Dermis blood vessel endothelial cell (primary cell): ENCODE measurements at regions not wholly inside any gene's neighbourhood (a gene's known extent, or its start where the extent isn't known, plus 50 kb on each side); places are given as distances from the start of the nearest gene placed in this dataset.
"Not testable (repeated sequence)": the region's sequence is repeated elsewhere in the genome, so short reads cannot be mapped to it uniquely, and the experiment has no call there.

Experiments
- DNase-seq: peaks from one replicate; pipeline ENCODE4 v3.0.0; 2010

GRCh38 chr4:123229286-123229685 lies 167.3 kb upstream of the SPRY1 start:
- no peak for DNase-seq

GRCh38 chr4:123230061-123230460 lies 166.5 kb upstream of the SPRY1 start:
- DNase-seq: no peak

GRCh38 chr4:123232439-123232838 lies 164.2 kb upstream of the SPRY1 start:
- DNase-seq: no peak

GRCh38 chr4:123233136-123233768 lies 163.3 kb upstream of the SPRY1 start:
- peak; percentile 47 for DNase-seq

GRCh38 chr4:123234955-123235354 lies 161.6 kb upstream of the SPRY1 start:
- DNase-seq: no peak

- no peak for DNase-seq
These were observed 161.2 kb upstream of the SPRY1 start for GRCh38 chr4:123235431-123235830.

GRCh38 chr4:123236606-123237005 lies 160.0 kb upstream of the SPRY1 start:
- DNase-seq: no peak

- DNase-seq: not testable (repeated sequence)
These were observed 156.3 kb upstream of the SPRY1 start for GRCh38 chr4:123240286-123240685.

GRCh38 chr4:123243220-123243619 lies 153.4 kb upstream of the SPRY1 start:
- not testable (repeated sequence) for DNase-seq

- peak; percentile 64 for DNase-seq
These were observed 152.5 kb upstream of the SPRY1 start for GRCh38 chr4:123244137-123244536.

- no peak for DNase-seq
These were observed 150.5 kb upstream of the SPRY1 start for GRCh38 chr4:123246085-123246484.

GRCh38 chr4:123248085-123248659 lies 148.4 kb upstream of the SPRY1 start:
- DNase-seq: no peak

- no peak for DNase-seq
These were observed 146.8 kb upstream of the SPRY1 start for GRCh38 chr4:123249821-123250220.

- peak; percentile 70 for DNase-seq
These were observed 145.8 kb upstream of the SPRY1 start for GRCh38 chr4:123250843-123251242.

- DNase-seq: no peak
These were observed 140.6 kb upstream of the SPRY1 start for GRCh38 chr4:123255971-123256370.

- peak; percentile 18 for DNase-seq
These were observed 139.7 kb upstream of the SPRY1 start for GRCh38 chr4:123256901-123257300.

- DNase-seq: peak; percentile 14
These were observed 139.0 kb upstream of the SPRY1 start for GRCh38 chr4:123257591-123257990.

- no peak for DNase-seq
These were observed 136.6 kb upstream of the SPRY1 start for GRCh38 chr4:123259676-123260646.

GRCh38 chr4:123260653-123261052 lies 135.9 kb upstream of the SPRY1 start:
- DNase-seq: no peak

GRCh38 chr4:123262080-123262479 lies 134.5 kb upstream of the SPRY1 start:
- no peak for DNase-seq

GRCh38 chr4:123265443-123265842 lies 131.2 kb upstream of the SPRY1 start:
- DNase-seq: no peak

- DNase-seq: no peak
These were observed 130.4 kb upstream of the SPRY1 start for GRCh38 chr4:123266221-123266620.

- no peak for DNase-seq
These were observed 117.8 kb upstream of the SPRY1 start for GRCh38 chr4:123278755-123279154.
